Natural killer cell (primary cell): ENCODE measurements at regions not wholly inside any gene's neighbourhood (a gene's known extent, or its start where the extent isn't known, plus 50 kb on each side); places are given as distances from the start of the nearest gene placed in this dataset.

Experiments
- ATAC-seq, 3 donors: fragments of 150-1000 bp in 2 of 3; fragments of 200-7000 bp in 1 of 3; cut with Tn5 transposase; 1 replicate in 1 of 3; 2 replicates in 2 of 3; pipeline ENCODE4 v1.10.0; 2021; ENCODE audit warnings: mild to moderate bottlenecking in 2 of 3, moderate library complexity in 2 of 3
- DNase-seq, 2 donors: peaks; one replicate each; pipeline versions ENCODE4 v3.0.0 to v3.0.0-alpha.2; 2013 to 2021; ENCODE audit warnings: mixed read lengths in 1 of 2
- H3K27ac ChIP-seq: one replicate; pipeline ENCODE4 v1.5.1; 2013; ENCODE audit warnings: mild to moderate bottlenecking, low read length
- H3K27me3 ChIP-seq: one replicate; pipeline ENCODE4 v1.6.1; 2013; ENCODE audit warnings: low read length; ENCODE audit not compliant: control insufficient read depth, insufficient read depth
- H3K36me3 ChIP-seq: one replicate; pipeline ENCODE4 v1.6.1; 2013; ENCODE audit warnings: low read length; ENCODE audit not compliant: control insufficient read depth, insufficient read depth
- H3K4me1 ChIP-seq: one replicate; pipeline ENCODE4 v1.6.1; 2013; ENCODE audit warnings: low read length; ENCODE audit not compliant: control insufficient read depth, insufficient read depth
- H3K4me3 ChIP-seq: one replicate; pipeline ENCODE4 v1.5.1; 2013; ENCODE audit warnings: low read length
- H3K9me3 ChIP-seq: one replicate; pipeline ENCODE4 v1.6.1; 2013; ENCODE audit warnings: low read length; ENCODE audit not compliant: control insufficient read depth, insufficient read depth
- H3K27ac Mint-ChIP-seq, 2 donors: one replicate each; pipeline ENCODE4 v1.8.0; 2022; ENCODE audit warnings: mild to moderate bottlenecking in 2 of 2, mixed read lengths in 2 of 2, moderate library complexity in 1 of 2
- H3K27me3 Mint-ChIP-seq, 2 donors: one replicate each; pipeline ENCODE4 v1.8.0; 2022; ENCODE audit warnings: low read depth in 2 of 2, mixed read lengths in 2 of 2
- H3K36me3 Mint-ChIP-seq: one replicate; pipeline ENCODE4 v1.8.0; 2022; ENCODE audit warnings: mixed read lengths
- H3K4me1 Mint-ChIP-seq, 2 donors: one replicate each; pipeline ENCODE4 v1.8.0; 2022; ENCODE audit warnings: mixed read lengths in 2 of 2
- H3K4me3 Mint-ChIP-seq: one replicate; pipeline ENCODE4 v1.8.0; 2022; ENCODE audit warnings: mild to moderate bottlenecking, moderate library complexity, mixed read lengths
- H3K9me3 Mint-ChIP-seq, 2 donors: one replicate each; pipeline ENCODE4 v1.8.0; 2022; ENCODE audit warnings: mixed read lengths in 2 of 2
- WGBS: methylation state at CpG from one replicate; pipeline ENCODE4 v1.1.7; 2013; ENCODE audit warnings: missing lambda C conversion rate; ENCODE audit not compliant: insufficient coverage; 5-methylcytosine and 5-hydroxymethylcytosine counted together
- intact Hi-C: fragments of 100-400 bp; cut with micrococcal nuclease; formaldehyde crosslinking; loops from one replicate; pipeline ENCODE4 v1.14.2; 2022
- TF ChIP-seq, protein P1 (sequence below): fragments of 200-600 bp; IDR thresholded peaks from one replicate; pipeline ENCODE4 v1.8.0; 2022; ENCODE audit warnings: antibody characterized with exemption

DNA sequence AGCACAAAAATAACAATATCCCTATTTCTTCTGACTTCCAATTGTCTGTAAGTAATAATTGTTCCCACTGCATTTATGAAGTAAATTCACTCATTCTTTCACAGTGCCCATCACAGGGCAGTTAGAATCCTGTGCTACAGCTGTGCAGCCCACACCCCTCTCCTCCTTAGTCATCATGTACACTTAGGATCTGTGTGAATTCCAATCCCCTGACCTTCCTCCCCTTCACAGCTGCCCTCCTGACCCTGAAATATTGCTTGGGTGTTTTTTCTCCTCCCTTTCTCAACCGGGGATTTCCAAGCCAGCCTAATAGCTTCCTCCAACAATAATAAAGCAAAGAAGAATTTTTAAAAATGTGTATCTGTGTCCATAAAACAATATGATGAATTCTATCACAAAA lies 91.5 kb upstream of the BEND6 start:
- H3K27ac ChIP-seq = no peak overlapping the region
- Mint-ChIP-seq H3K27me3 (peaks cover 0 to 3% of the 10 kb centered on the region in 2 donors), H3K9me3 (no peaks in the 10 kb centered on the region), H3K4me1 (no peaks in the 10 kb centered on the region), H3K36me3 (no peaks in the 10 kb centered on the region), H3K4me3 (no peak overlapping the region), H3K27ac (no peak overlapping the region)
- ATAC-seq (no peak), DNase-seq (no peak)
- H3K27me3 ChIP-seq = no peaks in the 10 kb centered on the region
- WGBS = no CpG with 5 or more reads among the region's 1 CpG
- no peak overlapping the region for H3K4me3 ChIP-seq
- intact Hi-C loops = no loop called here
- H3K4me1 ChIP-seq = no peaks in the 10 kb centered on the region
- no peaks in the 10 kb centered on the region for H3K36me3 ChIP-seq
- TF ChIP-seq, protein P1, sequence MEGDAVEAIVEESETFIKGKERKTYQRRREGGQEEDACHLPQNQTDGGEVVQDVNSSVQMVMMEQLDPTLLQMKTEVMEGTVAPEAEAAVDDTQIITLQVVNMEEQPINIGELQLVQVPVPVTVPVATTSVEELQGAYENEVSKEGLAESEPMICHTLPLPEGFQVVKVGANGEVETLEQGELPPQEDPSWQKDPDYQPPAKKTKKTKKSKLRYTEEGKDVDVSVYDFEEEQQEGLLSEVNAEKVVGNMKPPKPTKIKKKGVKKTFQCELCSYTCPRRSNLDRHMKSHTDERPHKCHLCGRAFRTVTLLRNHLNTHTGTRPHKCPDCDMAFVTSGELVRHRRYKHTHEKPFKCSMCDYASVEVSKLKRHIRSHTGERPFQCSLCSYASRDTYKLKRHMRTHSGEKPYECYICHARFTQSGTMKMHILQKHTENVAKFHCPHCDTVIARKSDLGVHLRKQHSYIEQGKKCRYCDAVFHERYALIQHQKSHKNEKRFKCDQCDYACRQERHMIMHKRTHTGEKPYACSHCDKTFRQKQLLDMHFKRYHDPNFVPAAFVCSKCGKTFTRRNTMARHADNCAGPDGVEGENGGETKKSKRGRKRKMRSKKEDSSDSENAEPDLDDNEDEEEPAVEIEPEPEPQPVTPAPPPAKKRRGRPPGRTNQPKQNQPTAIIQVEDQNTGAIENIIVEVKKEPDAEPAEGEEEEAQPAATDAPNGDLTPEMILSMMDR = no peak
- no peaks in the 10 kb centered on the region for H3K9me3 ChIP-seq

DNA sequence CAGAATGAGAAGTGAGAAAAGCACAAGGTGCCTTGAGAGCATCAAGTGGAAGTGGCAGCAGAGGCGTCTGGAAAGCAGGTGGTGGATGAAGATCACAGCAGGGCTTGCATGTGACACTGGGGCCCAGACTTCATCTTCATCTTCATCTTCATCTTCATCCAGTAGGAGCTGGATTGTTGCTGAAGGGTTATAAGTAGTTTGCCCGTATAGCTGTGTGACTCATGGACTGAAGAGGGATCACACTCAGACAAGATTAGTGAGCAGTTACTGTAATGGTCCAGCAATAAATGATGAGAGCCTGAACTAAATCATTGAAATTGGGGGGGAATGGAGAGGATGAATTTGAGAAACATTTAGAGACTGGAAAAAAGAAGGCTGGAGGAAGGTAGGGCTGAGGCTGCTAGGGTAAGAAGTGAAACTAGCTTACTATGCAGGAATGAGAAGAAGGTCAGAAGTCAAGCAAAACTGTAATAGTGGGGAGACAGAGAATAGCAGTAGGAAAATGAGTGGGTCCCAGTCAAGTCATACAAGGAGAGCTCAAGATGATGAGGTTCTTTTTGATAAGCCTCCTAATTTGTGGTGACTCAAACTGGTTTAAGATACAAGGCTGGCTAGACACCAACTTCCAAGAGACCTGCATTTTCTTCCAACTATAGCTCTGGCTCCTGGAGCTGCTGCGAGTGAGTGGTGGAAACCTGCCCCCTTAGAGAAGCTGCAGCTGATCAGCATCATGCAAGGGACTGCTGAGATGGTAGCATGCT lies 92.3 kb upstream of the BEND6 start:
- Mint-ChIP-seq H3K36me3 (no peaks in the 10 kb centered on the region), H3K27ac (no peak overlapping the region), H3K4me1 (no peaks in the 10 kb centered on the region), H3K9me3 (no peaks in the 10 kb centered on the region), H3K4me3 (no peak overlapping the region), H3K27me3 (peaks cover 0 to 6% of the 10 kb centered on the region in 2 donors)
- H3K27me3 ChIP-seq = no peaks in the 10 kb centered on the region
- DNase-seq (no peak), ATAC-seq (no peak)
- intact Hi-C loops = no loop called here
- no peaks in the 10 kb centered on the region for H3K9me3 ChIP-seq
- H3K4me3 ChIP-seq = no peak overlapping the region
- no peaks in the 10 kb centered on the region for H3K36me3 ChIP-seq
- TF ChIP-seq, protein P1 = no peak
- H3K4me1 ChIP-seq = no peaks in the 10 kb centered on the region
- 76% methylated on average over 3 of the region's 3 CpGs for WGBS
- H3K27ac ChIP-seq = no peak overlapping the region

DNA sequence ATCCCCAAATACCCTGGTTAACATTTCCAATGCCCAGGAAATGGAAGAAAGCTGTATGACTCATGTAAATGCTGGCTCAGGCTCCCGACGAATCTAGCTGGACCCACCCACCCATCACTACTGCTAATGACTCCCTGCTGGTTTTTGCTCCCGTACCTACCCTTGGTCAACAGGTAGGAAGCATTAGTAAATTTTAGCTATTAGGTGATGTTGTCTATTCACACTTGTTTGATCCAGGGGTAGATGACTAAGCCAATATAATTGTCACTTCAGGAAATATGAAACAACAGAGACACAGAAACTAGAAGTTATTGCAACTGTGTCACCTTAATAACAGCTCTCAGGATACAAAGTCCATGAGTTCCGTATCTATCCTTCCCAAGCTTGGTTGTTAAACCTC lies 94.4 kb upstream of the BEND6 start:
- Histone ChIP-seq H3K27me3 (no peaks in the 10 kb centered on the region), H3K9me3 (no peaks in the 10 kb centered on the region), H3K36me3 (no peaks in the 10 kb centered on the region), H3K27ac (no peak overlapping the region), H3K4me3 (no peak overlapping the region), H3K4me1 (no peaks in the 10 kb centered on the region)
- no peaks in the 10 kb centered on the region for H3K36me3 Mint-ChIP-seq
- TF ChIP-seq, protein P1 = no peak
- no peaks in the 10 kb centered on the region for H3K9me3 Mint-ChIP-seq
- intact Hi-C loops = no loop called here
- H3K4me1 Mint-ChIP-seq = no peaks in the 10 kb centered on the region
- no peak overlapping the region for H3K4me3 Mint-ChIP-seq
- DNase-seq = no peak
- peaks cover 0 to 6% of the 10 kb centered on the region in 2 donors for H3K27me3 Mint-ChIP-seq
- no peak for ATAC-seq
- WGBS = 92% methylated on average over 4 of the region's 4 CpGs
- H3K27ac Mint-ChIP-seq = no peak overlapping the region

DNA sequence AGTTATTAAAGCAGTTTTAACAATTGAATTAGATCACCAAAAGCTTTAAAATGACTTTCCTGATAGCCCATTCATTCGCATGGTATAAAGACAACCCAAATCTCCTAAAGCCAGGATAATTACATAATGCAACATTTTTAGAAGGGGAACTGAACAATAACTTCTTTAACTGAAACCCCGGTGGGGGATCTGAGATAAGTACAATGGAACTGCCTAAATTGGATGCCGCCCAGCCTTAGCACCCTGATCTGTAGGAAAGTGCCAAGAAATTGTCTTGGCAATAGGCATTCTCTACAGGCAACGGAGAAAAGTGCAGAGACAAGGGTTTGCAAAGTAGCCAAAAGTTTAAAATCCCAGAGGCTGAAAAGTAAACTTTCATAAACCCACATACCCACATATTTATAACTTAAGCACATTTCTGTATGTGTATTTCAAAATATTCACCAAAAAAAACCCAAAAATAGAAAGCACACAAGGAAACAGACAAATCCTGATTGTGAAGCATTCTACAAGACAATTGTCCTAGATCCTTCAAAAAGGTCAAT lies 98.8 kb upstream of the BEND6 start:
- no peak overlapping the region for H3K27ac ChIP-seq
- H3K27me3 ChIP-seq = no peaks in the 10 kb centered on the region
- DNase-seq (no peak), ATAC-seq (no peak)
- H3K36me3 Mint-ChIP-seq = no peaks in the 10 kb centered on the region
- TF ChIP-seq, protein P1 = no peak
- H3K4me1 ChIP-seq = peaks cover 10% of the 10 kb centered on the region
- H3K36me3 ChIP-seq = no peaks in the 10 kb centered on the region
- H3K4me1 Mint-ChIP-seq = peaks cover 13 to 14% of the 10 kb centered on the region in 2 donors
- no peak overlapping the region for H3K4me3 Mint-ChIP-seq
- no peaks in the 10 kb centered on the region for H3K9me3 ChIP-seq
- WGBS = 30% methylated on average over 3 of the region's 4 CpGs
- intact Hi-C loops = loop anchor here (10.0 kb wide), 1 partner anchor 501 kb away; no protein-coding TSS in a partner anchor
- H3K27me3 Mint-ChIP-seq = peaks cover 12 to 19% of the 10 kb centered on the region in 2 donors
- no peak overlapping the region for H3K4me3 ChIP-seq
- H3K9me3 Mint-ChIP-seq = no peaks in the 10 kb centered on the region
- no peak overlapping the region for H3K27ac Mint-ChIP-seq
